ENCODE measurements at regions not wholly inside any gene's neighbourhood (a gene's known extent, or its start where the extent isn't known, plus 50 kb on each side); places are given as distances from the start of the nearest gene placed in this dataset.
"Not testable (repeated sequence)": the region's sequence is repeated elsewhere in the genome, so short reads cannot be mapped to it uniquely, and the experiment has no call there.

GRCh38 chr11:81241672-81242275 is 1491.9 kb downstream of the FAM181B start:
- DNase-seq: no peak

- DNase-seq: no peak
Measured at GRCh38 chr11:81237139-81237538, 1496.5 kb downstream of the FAM181B start.

- DNase-seq: not testable (repeated sequence)
Measured at GRCh38 chr11:81227409-81227808, 1506.3 kb downstream of the FAM181B start.

GRCh38 chr11:81224396-81224795 is 1509.3 kb downstream of the FAM181B start:
- DNase-seq: no peak

GRCh38 chr11:81222491-81222890 is 1511.2 kb downstream of the FAM181B start:
- no peak for DNase-seq

- DNase-seq: no peak
Measured at GRCh38 chr11:81220146-81220895, 1513.3 kb downstream of the FAM181B start.

GRCh38 chr11:81219661-81220060 is 1514.0 kb downstream of the FAM181B start:
- DNase-seq: no peak

GRCh38 chr11:81218440-81218839 is 1515.2 kb downstream of the FAM181B start:
- no peak for DNase-seq

- no peak for DNase-seq
Measured at GRCh38 chr11:81211050-81211449, 1522.6 kb downstream of the FAM181B start.

- no peak for DNase-seq
Measured at GRCh38 chr11:81207421-81208054, 1526.1 kb downstream of the FAM181B start.

- no peak for DNase-seq
Measured at GRCh38 chr11:81203876-81204275, 1529.8 kb downstream of the FAM181B start.

GRCh38 chr11:81197396-81197795 is 1536.3 kb downstream of the FAM181B start:
- no peak for DNase-seq

GRCh38 chr11:81192516-81192915 is 1541.1 kb downstream of the FAM181B start:
- DNase-seq: no peak

- DNase-seq: no peak
Measured at GRCh38 chr11:81190546-81190945, 1543.1 kb downstream of the FAM181B start.

- not testable (repeated sequence) for DNase-seq
Measured at GRCh38 chr11:81187033-81187432, 1546.6 kb downstream of the FAM181B start.

GRCh38 chr11:81174646-81175330 is 1558.9 kb downstream of the FAM181B start:
- no peak for DNase-seq

- no peak for DNase-seq
Measured at GRCh38 chr11:81165164-81165563, 1568.5 kb downstream of the FAM181B start.

- DNase-seq: no peak
Measured at GRCh38 chr11:81159900-81160299, 1573.8 kb downstream of the FAM181B start.

GRCh38 chr11:81135570-81135969 is 1598.1 kb downstream of the FAM181B start:
- no peak for DNase-seq

GRCh38 chr11:81129618-81130017 is 1604.0 kb downstream of the FAM181B start:
- DNase-seq: no peak

- DNase-seq: no peak
Measured at GRCh38 chr11:81112718-81113117, 1620.9 kb downstream of the FAM181B start.

GRCh38 chr11:81104051-81104450 is 1629.6 kb downstream of the FAM181B start:
- no peak for DNase-seq

GRCh38 chr11:81098471-81098870 is 1635.2 kb downstream of the FAM181B start:
- DNase-seq: no peak

- DNase-seq: no peak
Measured at GRCh38 chr11:81092522-81092921, 1641.1 kb downstream of the FAM181B start.

All from CD4-positive, alpha-beta T cell treated with Interleukin-4 for 1 hour (primary cell).